CD8-positive, alpha-beta memory T cell (primary cell): ENCODE measurements at regions not wholly inside any gene's neighbourhood (a gene's known extent, or its start where the extent isn't known, plus 50 kb on each side); places are given as distances from the start of the nearest gene placed in this dataset.

Experiments used
- CTCF ChIA-PET: fragments of 350-600 bp; sonication (Branson Sonifier 250); formaldehyde crosslinking; loops from one replicate; lab custom pipeline; 2021; ENCODE audit warnings: antibody characterized with exemption; lab: Charles Lee
- POLR2A ChIA-PET: fragments of 350-600 bp; sonication (Branson Sonifier 250); formaldehyde crosslinking; loops from one replicate; lab custom pipeline; 2021; ENCODE audit warnings: antibody characterized with exemption; lab: Charles Lee
- DNase-seq, 5 donors: peaks; one replicate each; pipeline versions ENCODE4 v3.0.0 to v3.0.0-alpha.2; 2020 to 2022; ENCODE audit warnings: mixed read lengths in 1 of 5
- H3K27ac ChIP-seq: one replicate; pipeline ENCODE4 v1.7.0; 2013; ENCODE audit warnings: low read depth, mild to moderate bottlenecking, low read length, moderate library complexity
- H3K27me3 ChIP-seq: 2 replicates; pipeline ENCODE4 v1.7.0; 2013; ENCODE audit warnings: low read length, mild to moderate bottlenecking; ENCODE audit not compliant: insufficient read depth, poor library complexity, severe bottlenecking
- H3K36me3 ChIP-seq: 2 replicates; pipeline ENCODE4 v1.7.0; 2013; ENCODE audit warnings: mild to moderate bottlenecking, low read length, moderate library complexity; ENCODE audit not compliant: insufficient read depth
- H3K4me1 ChIP-seq: 2 replicates; pipeline ENCODE4 v1.7.0; 2013; ENCODE audit warnings: mild to moderate bottlenecking, low read length, moderate library complexity; ENCODE audit not compliant: insufficient read depth
- H3K4me3 ChIP-seq: 2 replicates; pipeline ENCODE4 v1.7.0; 2013; ENCODE audit warnings: mild to moderate bottlenecking, low read length
- H3K9me3 ChIP-seq: 2 replicates; pipeline ENCODE4 v1.7.0; 2013; ENCODE audit warnings: mild to moderate bottlenecking, low read length
- H3K27ac Mint-ChIP-seq, 8 donors: one replicate each; pipeline ENCODE4 v1.8.0; 2020 to 2021; ENCODE audit warnings: mixed read lengths in 8 of 8, mild to moderate bottlenecking in 6 of 8, inconsistent platforms in 3 of 8, moderate library complexity in 3 of 8
- H3K27me3 Mint-ChIP-seq, 2 donors: one replicate each; pipeline ENCODE4 v1.8.0; 2020 to 2021; ENCODE audit warnings: mixed read lengths in 2 of 2, mild to moderate bottlenecking in 1 of 2, moderate library complexity in 1 of 2
- H3K36me3 Mint-ChIP-seq, 3 donors: one replicate each; pipeline ENCODE4 v1.8.0; 2020 to 2021; ENCODE audit warnings: mixed read lengths in 3 of 3, inconsistent platforms in 1 of 3, mild to moderate bottlenecking in 1 of 3
- H3K4me1 Mint-ChIP-seq, 3 donors: one replicate each; pipeline ENCODE4 v1.8.0; 2020 to 2021; ENCODE audit warnings: mixed read lengths in 3 of 3, inconsistent platforms in 1 of 3, mild to moderate bottlenecking in 1 of 3
- H3K4me3 Mint-ChIP-seq, 7 donors: one replicate each; pipeline ENCODE4 v1.8.0; 2020 to 2021; ENCODE audit warnings: mixed read lengths in 7 of 7, mild to moderate bottlenecking in 6 of 7, moderate library complexity in 4 of 7, inconsistent platforms in 2 of 7
- H3K9me3 Mint-ChIP-seq, 5 donors: one replicate each; pipeline ENCODE4 v1.8.0; 2020 to 2022; ENCODE audit warnings: mixed read lengths in 5 of 5, mild to moderate bottlenecking in 3 of 5, moderate library complexity in 2 of 5, inconsistent platforms in 1 of 5

GRCh38 chr7:32248522-32248921, 178.3 kb upstream of the PDE1C start:
- H3K4me3 Mint-ChIP-seq: no peak overlapping the region
- H3K27me3 Mint-ChIP-seq: no peaks in the 10 kb centered on the region
- Histone ChIP-seq H3K36me3 (no peaks in the 10 kb centered on the region), H3K27me3 (no peaks in the 10 kb centered on the region), H3K4me1 (no peaks in the 10 kb centered on the region), H3K9me3 (no peaks in the 10 kb centered on the region), H3K4me3 (no peak overlapping the region), H3K27ac (no peak overlapping the region)
- H3K9me3 Mint-ChIP-seq: no peaks in the 10 kb centered on the region
- POLR2A ChIA-PET: interaction anchor here (1.0 kb wide), 1 partner anchor 14 kb away, joined by 5 read pairs; no protein-coding TSS in a partner anchor
- no peak overlapping the region for H3K27ac Mint-ChIP-seq
- H3K4me1 Mint-ChIP-seq: no peaks in the 10 kb centered on the region
- CTCF ChIA-PET: interaction anchor here (0.7 kb wide), 1 partner anchor 33 kb away, joined by 3 read pairs; no protein-coding TSS in a partner anchor
- no peak for DNase-seq
- H3K36me3 Mint-ChIP-seq: no peaks in the 10 kb centered on the region

GRCh38 chr7:32244806-32245345, 174.7 kb upstream of the PDE1C start:
- Histone ChIP-seq H3K27me3 (no peaks in the 10 kb centered on the region), H3K4me1 (no peaks in the 10 kb centered on the region), H3K27ac (no peak overlapping the region), H3K9me3 (no peaks in the 10 kb centered on the region), H3K4me3 (no peak overlapping the region), H3K36me3 (no peaks in the 10 kb centered on the region)
- ChIA-PET POLR2A (no interaction called here), CTCF (no interaction called here)
- Mint-ChIP-seq H3K27ac (no peak overlapping the region), H3K4me1 (no peaks in the 10 kb centered on the region), H3K9me3 (no peaks in the 10 kb centered on the region), H3K27me3 (no peaks in the 10 kb centered on the region), H3K36me3 (no peaks in the 10 kb centered on the region), H3K4me3 (no peak overlapping the region)
- no peak for DNase-seq

GRCh38 chr7:32243687-32244290, 173.6 kb upstream of the PDE1C start:
- no peaks in the 10 kb centered on the region for H3K9me3 ChIP-seq
- Mint-ChIP-seq H3K9me3 (no peaks in the 10 kb centered on the region), H3K27me3 (no peaks in the 10 kb centered on the region), H3K36me3 (no peaks in the 10 kb centered on the region), H3K4me1 (no peaks in the 10 kb centered on the region), H3K4me3 (no peak overlapping the region), H3K27ac (no peak overlapping the region)
- H3K27me3 ChIP-seq: no peaks in the 10 kb centered on the region
- no peaks in the 10 kb centered on the region for H3K4me1 ChIP-seq
- H3K27ac ChIP-seq: no peak overlapping the region
- ChIA-PET POLR2A (no interaction called here), CTCF (no interaction called here)
- DNase-seq: no peak
- H3K36me3 ChIP-seq: no peaks in the 10 kb centered on the region
- no peak overlapping the region for H3K4me3 ChIP-seq

DNA sequence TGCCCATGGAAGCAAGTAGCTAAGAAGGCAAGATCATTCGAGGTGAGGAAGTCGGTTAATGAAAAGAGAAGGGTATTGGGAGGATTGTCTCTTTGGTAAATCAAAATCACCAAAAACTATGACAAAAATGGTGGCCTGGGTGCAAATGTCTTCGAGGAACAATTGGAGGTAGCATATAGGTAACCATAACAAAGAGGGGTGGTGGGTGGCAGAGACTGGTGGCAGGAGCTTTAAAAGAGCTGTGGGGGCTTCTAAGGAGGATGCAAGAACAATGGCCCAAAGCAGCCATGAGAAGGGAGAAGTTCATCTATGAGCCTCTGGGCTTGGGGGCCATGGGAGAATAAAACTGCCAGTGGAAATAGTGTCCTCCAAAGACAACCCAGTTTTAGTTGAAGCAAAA, 172.2 kb upstream of the PDE1C start:
- H3K36me3 ChIP-seq: no peaks in the 10 kb centered on the region
- H3K4me1 ChIP-seq: no peaks in the 10 kb centered on the region
- no peak for DNase-seq
- Mint-ChIP-seq H3K36me3 (no peaks in the 10 kb centered on the region), H3K4me1 (no peaks in the 10 kb centered on the region), H3K27ac (no peak overlapping the region), H3K4me3 (no peak overlapping the region), H3K27me3 (no peaks in the 10 kb centered on the region), H3K9me3 (no peaks in the 10 kb centered on the region)
- H3K4me3 ChIP-seq: no peak overlapping the region
- no peaks in the 10 kb centered on the region for H3K9me3 ChIP-seq
- POLR2A ChIA-PET: no interaction called here
- no peaks in the 10 kb centered on the region for H3K27me3 ChIP-seq
- CTCF ChIA-PET: no interaction called here
- no peak overlapping the region for H3K27ac ChIP-seq

GRCh38 chr7:32241636-32242035, 171.4 kb upstream of the PDE1C start:
- no peaks in the 10 kb centered on the region for H3K27me3 ChIP-seq
- H3K4me1 Mint-ChIP-seq: no peaks in the 10 kb centered on the region
- H3K36me3 ChIP-seq: no peaks in the 10 kb centered on the region
- H3K4me3 ChIP-seq: no peak overlapping the region
- no peak overlapping the region for H3K4me3 Mint-ChIP-seq
- H3K36me3 Mint-ChIP-seq: no peaks in the 10 kb centered on the region
- H3K27ac Mint-ChIP-seq: no peak overlapping the region
- no peaks in the 10 kb centered on the region for H3K4me1 ChIP-seq
- ChIA-PET POLR2A (no interaction called here), CTCF (no interaction called here)
- H3K9me3 Mint-ChIP-seq: no peaks in the 10 kb centered on the region
- DNase-seq: no peak
- H3K27ac ChIP-seq: no peak overlapping the region
- no peaks in the 10 kb centered on the region for H3K27me3 Mint-ChIP-seq
- no peaks in the 10 kb centered on the region for H3K9me3 ChIP-seq

DNA sequence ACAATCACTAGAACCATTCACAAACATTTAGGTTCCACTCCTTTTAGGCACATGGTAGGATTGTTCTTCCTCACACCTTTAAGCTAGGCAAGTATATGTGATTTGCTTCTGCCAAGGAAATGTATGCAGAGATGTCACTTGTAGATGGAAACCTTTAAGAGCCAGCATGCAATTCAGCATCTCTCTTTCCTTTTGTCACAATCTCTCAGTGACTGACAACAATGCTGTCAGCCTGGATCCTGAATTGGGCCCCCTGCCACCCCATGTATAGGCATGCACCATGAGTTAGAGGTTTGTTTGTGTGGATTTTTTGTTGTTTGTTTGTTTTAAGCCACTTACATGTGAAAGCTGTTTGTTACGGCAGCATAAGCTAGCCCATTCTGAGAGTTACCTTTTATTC, 169.6 kb upstream of the PDE1C start:
- H3K4me1 Mint-ChIP-seq: no peaks in the 10 kb centered on the region

DNA sequence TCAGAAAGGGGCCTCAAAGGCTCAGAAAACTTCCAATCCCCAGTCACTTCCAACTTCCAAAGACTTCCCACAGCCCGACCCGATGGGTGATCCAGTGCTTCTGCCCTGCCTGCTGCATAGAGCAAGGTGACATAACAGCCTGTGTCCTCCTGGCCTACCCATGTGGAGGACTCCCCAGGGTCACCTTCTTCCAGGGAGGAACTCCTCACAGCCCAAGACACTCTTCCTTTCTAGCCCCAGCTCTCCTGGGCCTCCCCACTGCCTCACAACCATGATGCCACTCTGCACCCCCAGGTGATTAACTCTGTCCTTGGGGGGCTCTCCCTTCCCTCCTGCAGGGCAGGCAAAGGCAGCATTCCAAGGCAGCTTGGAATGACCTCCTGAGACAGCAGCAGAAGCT, 158.4 kb upstream of the PDE1C start:
- H3K9me3 Mint-ChIP-seq: peaks cover 3 to 11% (median 6%) of the 10 kb centered on the region in 5 donors
- no peaks in the 10 kb centered on the region for H3K36me3 Mint-ChIP-seq
- no peak overlapping the region for H3K27ac Mint-ChIP-seq
- Histone ChIP-seq H3K9me3 (no peaks in the 10 kb centered on the region), H3K36me3 (no peaks in the 10 kb centered on the region), H3K27me3 (no peaks in the 10 kb centered on the region), H3K4me3 (no peak overlapping the region), H3K27ac (no peak overlapping the region), H3K4me1 (no peaks in the 10 kb centered on the region)
- ChIA-PET POLR2A (no interaction called here), CTCF (no interaction called here)
- no peak for DNase-seq
- H3K27me3 Mint-ChIP-seq: peaks cover 0 to 3% of the 10 kb centered on the region in 2 donors
- no peak overlapping the region for H3K4me3 Mint-ChIP-seq
- no peaks in the 10 kb centered on the region for H3K4me1 Mint-ChIP-seq

More for the DNA sequence above, 169.6 kb upstream of the PDE1C start:
- no peaks in the 10 kb centered on the region for H3K4me1 ChIP-seq
- H3K9me3 ChIP-seq: no peaks in the 10 kb centered on the region
- Mint-ChIP-seq H3K27ac (no peak overlapping the region), H3K4me3 (no peak overlapping the region), H3K36me3 (no peaks in the 10 kb centered on the region), H3K9me3 (peaks cover 0 to 10% (median 0%) of the 10 kb centered on the region in 5 donors), H3K27me3 (no peaks in the 10 kb centered on the region)
- H3K27ac ChIP-seq: no peak overlapping the region
- H3K36me3 ChIP-seq: no peaks in the 10 kb centered on the region
- ChIA-PET POLR2A (no interaction called here), CTCF (interaction anchor here (0.6 to 1.3 kb wide), 2 partner anchors 10 to 29 kb away, joined by 3 to 4 read pairs; no protein-coding TSS in a partner anchor)
- no peak overlapping the region for H3K4me3 ChIP-seq
- H3K27me3 ChIP-seq: no peaks in the 10 kb centered on the region
- DNase-seq: no peak

- peaks cover 0 to 3% of the 10 kb centered on the region in 2 donors for H3K27me3 Mint-ChIP-seq
- CTCF ChIA-PET: no interaction called here
- no peaks in the 10 kb centered on the region for H3K36me3 Mint-ChIP-seq
Measured at GRCh38 chr7:32227746-32228145, 157.5 kb upstream of the PDE1C start.

More at GRCh38 chr7:32227746-32228145, 157.5 kb upstream of the PDE1C start:
- H3K9me3 ChIP-seq: no peaks in the 10 kb centered on the region
- H3K36me3 ChIP-seq: no peaks in the 10 kb centered on the region
- Mint-ChIP-seq H3K4me3 (no peak overlapping the region), H3K9me3 (peaks cover under 1 to 11% (median 3%) of the 10 kb centered on the region in 5 donors), H3K4me1 (no peaks in the 10 kb centered on the region), H3K27ac (no peak overlapping the region)
- no peaks in the 10 kb centered on the region for H3K4me1 ChIP-seq
- H3K27me3 ChIP-seq: no peaks in the 10 kb centered on the region
- H3K27ac ChIP-seq: no peak overlapping the region
- DNase-seq: no peak
- POLR2A ChIA-PET: no interaction called here
- no peak overlapping the region for H3K4me3 ChIP-seq
